Ovary (tissue), 3 donors: ENCODE measurements at regions not wholly inside any gene's neighbourhood (a gene's known extent, or its start where the extent isn't known, plus 50 kb on each side); places are given as distances from the start of the nearest gene placed in this dataset.

Experiments
- CTCF ChIP-seq, 3 donors: fragments of 450-650 bp in 2 of 3; fragments of 200-600 bp in 1 of 3; IDR thresholded peaks; one replicate each; pipeline versions ENCODE4 v1.5.1 to v1.8.0; 2016 to 2022; ENCODE audit warnings: antibody characterized with exemption in 3 of 3, mild to moderate bottlenecking in 1 of 3
- EP300 ChIP-seq: sonication (generic); formaldehyde crosslinking; IDR thresholded peaks from one replicate; pipeline ENCODE4 v1.6.1; 2017; ENCODE audit warnings: antibody characterized with exemption
- POLR2A ChIP-seq: fragments of 450-650 bp; IDR thresholded peaks from one replicate; pipeline ENCODE4 v1.6.1; 2017; ENCODE audit warnings: antibody characterized with exemption, mild to moderate bottlenecking, moderate library complexity
- donor health status: DM: no; HTN: no; CAD: no.

- TF ChIP-seq CTCF (IDR thresholded peaks at IDR 0.05), result no peak
- TF ChIP-seq POLR2A, result no peak
- TF ChIP-seq EP300, result no peak
Observed at GRCh38 chr2:198795419-198795818, 662.3 kb downstream of the SATB2 start.
